ENCODE measurements at regions not wholly inside any gene's neighbourhood (a gene's known extent, or its start where the extent isn't known, plus 50 kb on each side); places are given as distances from the start of the nearest gene placed in this dataset.

- Histone ChIP-seq H3K36me3 (ENCODE audit: control insufficient read depth in 2 of 3, insufficient read depth in 3 of 3, low read length in 3 of 3) (no peaks in the 10 kb centered on the region), H3K27me3 (ENCODE audit: control insufficient read depth, insufficient read depth, low read length) (no peaks in the 10 kb centered on the region), H3K4me1 (ENCODE audit: control insufficient read depth in 2 of 3, insufficient read depth in 2 of 3, low read depth in 1 of 3, low read length in 3 of 3) (no peaks in the 10 kb centered on the region), H3K27ac (ENCODE audit: low read depth in 2 of 2, low read length in 2 of 2) (no peak overlapping the region), H3K9me3 (ENCODE audit: control insufficient read depth in 2 of 3, insufficient read depth in 1 of 3, low read length in 3 of 3) (peaks cover 0 to 6% (median 0%) of the 10 kb centered on the region in 3 donors), H3K9ac (ENCODE audit: low read length in 3 of 3) (no peak overlapping the region), H3K4me3 (ENCODE audit: low read length in 3 of 3) (no peak overlapping the region)
- DNase-seq, result peak in 3 of 5 donors; percentile 14 to 61 (median 48)
- intact Hi-C loops (cut with DNase I), result no loop called here
- no peak for FAIRE-seq
- TF ChIP-seq CTCF (IDR thresholded peaks at IDR 0.05; ENCODE audit: borderline replicate concordance, extremely low read depth, insufficient read depth), result peak; percentile 46
Observed at GRCh38 chr11:88231894-88232482, 56.7 kb upstream of the RAB38 start.

- FAIRE-seq (peak; percentile 57), DNase-seq (no peak)
- Histone ChIP-seq H3K36me3 (ENCODE audit: control insufficient read depth in 2 of 3, insufficient read depth in 3 of 3, low read length in 3 of 3) (no peaks in the 10 kb centered on the region), H3K27me3 (ENCODE audit: control insufficient read depth, insufficient read depth, low read length) (no peaks in the 10 kb centered on the region), H3K9ac (ENCODE audit: low read length in 3 of 3) (no peak overlapping the region), H3K4me3 (ENCODE audit: low read length in 3 of 3) (no peak overlapping the region), H3K27ac (ENCODE audit: low read depth in 2 of 2, low read length in 2 of 2) (no peak overlapping the region), H3K9me3 (ENCODE audit: control insufficient read depth in 2 of 3, insufficient read depth in 1 of 3, low read length in 3 of 3) (peaks cover 0 to 12% (median 0%) of the 10 kb centered on the region in 3 donors), H3K4me1 (ENCODE audit: control insufficient read depth in 2 of 3, insufficient read depth in 2 of 3, low read depth in 1 of 3, low read length in 3 of 3) (no peaks in the 10 kb centered on the region)
- TF ChIP-seq CTCF (IDR thresholded peaks at IDR 0.05; ENCODE audit: borderline replicate concordance, extremely low read depth, insufficient read depth), result no peak
- intact Hi-C loops (cut with DNase I), result no loop called here
Observed at GRCh38 chr11:88229303-88229702, 54.1 kb upstream of the RAB38 start.
